Activated CD4-positive, alpha-beta memory T cell treated with anti-CD3 and anti-CD28 coated beads, Interleukin-2, amount 10 ng/mL, durations not matched to agents 7 days and 5 days (primary cell): ENCODE measurements at regions not wholly inside any gene's neighbourhood (a gene's known extent, or its start where the extent isn't known, plus 50 kb on each side); places are given as distances from the start of the nearest gene placed in this dataset.

Experiments
- CTCF ChIA-PET: fragments of 350-600 bp; sonication (Branson Sonifier 250); formaldehyde crosslinking; loops from one replicate; lab custom pipeline; 2021; ENCODE audit warnings: antibody characterized with exemption, inconsistent platforms; lab: Charles Lee
- POLR2A ChIA-PET: fragments of 350-600 bp; sonication (Branson Sonifier 250); formaldehyde crosslinking; loops from one replicate; lab custom pipeline; 2021; ENCODE audit warnings: antibody characterized with exemption; lab: Charles Lee
- DNase-seq: peaks from one replicate; pipeline ENCODE4 v3.0.0-alpha.2; 2020
- H3K27ac Mint-ChIP-seq: one replicate; pipeline ENCODE4 v1.8.0; 2021; ENCODE audit warnings: mild to moderate bottlenecking, mixed read lengths
- H3K27me3 Mint-ChIP-seq: one replicate; pipeline ENCODE4 v1.8.0; 2021; ENCODE audit warnings: mixed read lengths
- H3K36me3 Mint-ChIP-seq: one replicate; pipeline ENCODE4 v1.8.0; 2021; ENCODE audit warnings: low read depth, mixed read lengths
- H3K4me1 Mint-ChIP-seq: one replicate; pipeline ENCODE4 v1.8.0; 2021; ENCODE audit warnings: mixed read lengths
- H3K4me3 Mint-ChIP-seq: one replicate; pipeline ENCODE4 v1.8.0; 2021; ENCODE audit warnings: mild to moderate bottlenecking, mixed read lengths
- H3K9me3 Mint-ChIP-seq: one replicate; pipeline ENCODE4 v1.8.0; 2021; ENCODE audit warnings: mixed read lengths

DNA sequence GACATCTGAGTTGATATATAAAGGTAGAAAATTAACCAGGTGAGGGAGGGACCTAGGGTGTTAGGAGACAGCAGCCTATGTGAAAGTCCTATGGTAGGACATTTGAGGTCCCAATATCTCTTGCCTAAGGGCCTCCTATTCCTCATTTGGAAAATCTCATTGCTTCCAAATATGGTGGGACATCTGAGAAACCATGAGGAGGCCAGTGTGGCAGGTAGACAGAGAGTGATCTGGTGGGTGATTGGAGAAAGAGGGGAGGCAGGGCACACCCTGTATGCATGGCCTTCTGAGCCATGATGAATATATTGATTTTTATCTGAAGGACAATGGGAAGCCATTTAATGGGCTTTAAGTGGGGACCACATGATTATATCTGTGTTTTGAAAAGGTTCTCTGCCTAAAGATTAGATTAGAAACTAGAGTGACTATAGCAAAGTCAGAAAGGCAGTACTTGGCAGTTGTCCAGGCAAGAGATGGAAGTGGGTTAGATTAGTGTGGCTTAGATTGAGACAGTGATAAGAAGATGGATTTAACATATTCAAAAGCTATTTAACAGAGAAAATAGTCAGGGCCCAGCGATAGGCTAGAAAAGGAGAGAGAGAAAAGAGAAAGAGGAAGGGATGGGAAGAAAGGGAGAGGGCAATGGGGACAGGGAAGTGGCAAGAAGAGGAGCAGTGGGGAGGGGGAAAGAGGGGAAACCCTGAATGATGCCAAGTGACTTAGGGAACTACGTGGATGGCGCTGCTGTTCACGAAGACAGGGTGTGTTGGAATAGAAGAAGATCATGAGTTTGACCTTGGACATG, 237.2 kb upstream of the SRRM4 start:
- no peaks in the 10 kb centered on the region for H3K4me1 Mint-ChIP-seq
- H3K27me3 Mint-ChIP-seq = no peaks in the 10 kb centered on the region
- no peak overlapping the region for H3K4me3 Mint-ChIP-seq
- H3K27ac Mint-ChIP-seq = no peak overlapping the region
- POLR2A ChIA-PET = no interaction called here
- CTCF ChIA-PET = no interaction called here
- H3K36me3 Mint-ChIP-seq = no peaks in the 10 kb centered on the region
- no peak for DNase-seq
- H3K9me3 Mint-ChIP-seq = peaks cover 4% of the 10 kb centered on the region

DNA sequence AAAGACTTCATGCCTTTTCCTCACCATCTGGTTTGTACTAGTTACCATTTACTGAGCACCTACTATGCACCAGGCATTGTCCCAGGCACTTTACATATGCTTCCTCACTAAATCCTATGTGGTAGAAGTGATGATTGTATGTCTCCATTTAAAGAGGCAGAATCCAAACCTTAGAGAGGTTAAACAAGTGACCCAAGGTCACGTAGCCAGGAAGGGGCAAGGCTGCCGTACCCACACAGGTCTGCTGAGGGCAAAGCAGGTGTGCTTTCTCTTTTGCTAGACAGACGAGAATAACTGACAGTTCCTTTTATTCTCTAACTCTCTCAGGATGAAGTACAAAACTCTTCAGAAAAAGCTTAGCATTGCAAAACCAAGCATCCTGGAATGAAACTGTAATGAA, 235.2 kb upstream of the SRRM4 start:
- ChIA-PET POLR2A (no interaction called here), CTCF (no interaction called here)
- Mint-ChIP-seq H3K9me3 (peaks cover 4% of the 10 kb centered on the region), H3K4me1 (no peaks in the 10 kb centered on the region), H3K4me3 (no peak overlapping the region), H3K36me3 (no peaks in the 10 kb centered on the region), H3K27ac (no peak overlapping the region), H3K27me3 (no peaks in the 10 kb centered on the region)
- DNase-seq = no peak

DNA sequence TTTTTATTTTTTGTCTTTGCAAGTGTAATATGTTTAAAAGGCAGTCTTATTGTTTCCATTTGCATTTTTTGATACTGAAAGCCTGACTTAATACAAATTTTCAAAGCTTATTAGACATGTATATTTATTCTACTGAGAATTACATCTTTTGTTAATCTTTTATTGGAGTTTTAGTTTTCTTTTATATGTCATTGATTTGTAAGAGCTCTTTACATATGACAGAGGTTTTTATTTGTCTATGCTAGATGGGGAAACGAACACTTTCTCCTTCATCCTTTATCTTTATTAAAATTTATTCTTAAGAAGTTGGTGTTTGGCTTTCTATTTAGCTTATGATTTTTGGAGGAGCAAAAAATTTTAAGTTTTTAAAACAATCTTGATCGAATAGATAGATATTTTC, 234.4 kb upstream of the SRRM4 start:
- POLR2A ChIA-PET = no interaction called here
- no peak overlapping the region for H3K4me3 Mint-ChIP-seq
- no peaks in the 10 kb centered on the region for H3K36me3 Mint-ChIP-seq
- peaks cover 4% of the 10 kb centered on the region for H3K9me3 Mint-ChIP-seq
- CTCF ChIA-PET = no interaction called here
- H3K27me3 Mint-ChIP-seq = no peaks in the 10 kb centered on the region
- H3K27ac Mint-ChIP-seq = no peak overlapping the region
- DNase-seq = no peak
- no peaks in the 10 kb centered on the region for H3K4me1 Mint-ChIP-seq

DNA sequence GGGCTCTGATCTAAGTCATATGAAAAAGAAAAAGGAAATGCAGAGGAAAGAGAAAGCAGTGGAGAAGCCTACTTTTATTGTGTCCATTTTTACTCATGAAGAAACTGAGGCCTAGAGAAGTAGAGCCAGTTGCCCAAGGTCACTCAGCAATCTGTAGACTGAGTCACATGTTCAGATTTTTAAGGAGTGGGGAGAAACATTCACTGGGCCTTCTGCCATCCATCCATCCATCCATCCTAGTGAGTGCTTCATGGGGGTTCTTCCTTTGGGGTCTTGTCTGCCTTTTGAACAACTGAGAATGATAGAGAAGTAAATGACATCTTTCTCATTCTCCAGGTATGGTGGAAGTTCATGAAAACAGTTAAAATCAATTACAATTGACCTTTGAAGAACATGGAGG, 233.6 kb upstream of the SRRM4 start:
- ChIA-PET POLR2A (no interaction called here), CTCF (no interaction called here)
- Mint-ChIP-seq H3K36me3 (no peaks in the 10 kb centered on the region), H3K27me3 (no peaks in the 10 kb centered on the region), H3K4me3 (no peak overlapping the region), H3K9me3 (peaks cover 4% of the 10 kb centered on the region), H3K4me1 (no peaks in the 10 kb centered on the region), H3K27ac (no peak overlapping the region)
- DNase-seq = no peak

DNA sequence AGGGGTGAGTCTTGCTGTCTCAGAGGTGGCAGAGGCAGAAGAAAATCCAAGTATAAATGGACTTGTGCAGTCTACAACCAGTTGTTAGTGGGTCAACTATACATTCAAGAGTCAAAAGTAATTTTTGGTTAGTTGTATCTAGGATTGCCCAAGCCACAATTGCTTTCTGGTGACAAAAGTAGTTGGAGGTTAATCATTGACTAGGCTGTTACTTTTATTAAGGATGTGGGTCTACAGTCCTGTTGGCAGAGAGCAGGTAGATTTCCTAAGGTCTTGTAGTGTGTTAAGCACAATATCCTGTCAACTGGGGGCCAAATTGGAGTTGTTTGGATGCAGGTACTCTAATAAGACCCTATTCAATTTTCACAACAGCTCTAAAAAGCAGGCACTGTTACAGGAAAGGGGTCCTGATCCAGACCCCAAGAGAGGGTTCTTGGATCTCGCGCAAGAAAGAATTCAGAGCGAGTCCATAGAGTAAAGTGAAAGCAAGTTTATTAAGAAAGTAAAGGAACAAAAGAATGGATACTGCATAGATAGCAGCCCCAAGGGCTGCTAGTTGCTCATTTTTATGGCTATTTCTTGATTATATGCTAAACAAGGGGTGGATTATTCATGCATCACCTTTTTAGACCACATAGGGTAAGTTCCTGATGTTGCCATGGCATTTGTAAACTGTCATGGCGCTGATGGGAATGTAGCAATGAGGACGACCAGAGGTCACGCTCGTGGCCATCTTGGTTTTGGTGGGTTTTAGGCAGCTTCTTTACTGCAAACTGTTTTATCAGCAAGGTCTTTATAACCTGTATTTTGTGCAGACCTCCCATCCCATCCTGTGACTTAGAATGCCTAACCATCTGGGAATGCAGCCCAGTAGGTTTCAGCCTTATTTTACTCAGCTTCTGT, 232.6 kb upstream of the SRRM4 start:
- ChIA-PET POLR2A (no interaction called here), CTCF (no interaction called here)
- DNase-seq = no peak
- Mint-ChIP-seq H3K36me3 (no peaks in the 10 kb centered on the region), H3K27me3 (no peaks in the 10 kb centered on the region), H3K9me3 (peaks cover 2% of the 10 kb centered on the region), H3K4me3 (no peak overlapping the region), H3K4me1 (no peaks in the 10 kb centered on the region), H3K27ac (no peak overlapping the region)

DNA sequence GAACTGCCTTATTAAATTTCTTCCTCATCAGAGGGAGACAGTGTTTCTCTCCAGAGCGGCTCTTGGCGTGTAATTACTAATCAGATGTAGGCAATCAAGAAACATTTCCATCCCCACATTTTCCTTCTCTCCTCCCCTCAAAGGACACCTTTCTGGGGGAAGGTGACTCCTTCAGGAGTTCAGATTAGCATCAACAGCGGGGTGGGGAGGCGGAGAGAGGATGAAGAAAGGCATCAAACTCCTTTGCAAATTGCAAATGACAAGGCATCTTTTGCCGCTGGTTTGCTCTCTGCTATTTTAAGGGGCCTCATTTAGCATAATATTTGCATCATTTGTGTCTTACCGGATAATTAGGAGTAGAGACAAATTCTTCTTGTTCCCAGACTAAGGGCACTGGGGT, 231.7 kb upstream of the SRRM4 start:
- ChIA-PET POLR2A (no interaction called here), CTCF (no interaction called here)
- no peaks in the 10 kb centered on the region for H3K27me3 Mint-ChIP-seq
- no peak for DNase-seq
- no peak overlapping the region for H3K4me3 Mint-ChIP-seq
- peaks cover 2% of the 10 kb centered on the region for H3K9me3 Mint-ChIP-seq
- H3K27ac Mint-ChIP-seq = no peak overlapping the region
- H3K4me1 Mint-ChIP-seq = no peaks in the 10 kb centered on the region
- no peaks in the 10 kb centered on the region for H3K36me3 Mint-ChIP-seq

DNA sequence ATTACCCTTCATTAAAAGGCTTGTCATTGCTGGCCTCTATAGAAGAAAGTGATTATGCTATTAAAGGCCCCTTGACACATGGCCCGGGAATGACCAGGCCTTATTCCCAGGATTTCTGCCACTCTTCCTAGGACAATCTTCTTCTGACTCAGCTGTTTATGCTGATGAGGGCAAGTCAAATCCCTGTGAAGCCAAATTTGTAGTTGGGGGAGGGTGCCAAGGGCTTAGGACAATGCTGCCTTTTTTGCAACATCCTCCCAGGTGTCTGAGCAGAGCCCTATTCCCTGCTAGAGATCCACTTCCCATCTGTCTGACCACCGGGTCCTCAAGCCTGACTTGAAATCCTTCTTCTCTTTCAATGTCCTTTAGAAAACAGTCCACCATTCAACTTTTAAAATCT, 230.7 kb upstream of the SRRM4 start:
- Mint-ChIP-seq H3K36me3 (no peaks in the 10 kb centered on the region), H3K4me3 (no peak overlapping the region), H3K27ac (no peak overlapping the region), H3K9me3 (peaks cover 3% of the 10 kb centered on the region), H3K4me1 (no peaks in the 10 kb centered on the region), H3K27me3 (no peaks in the 10 kb centered on the region)
- ChIA-PET POLR2A (no interaction called here), CTCF (interaction anchor here (0.6 kb wide), 1 partner anchor 684 kb away, joined by 6 read pairs; no protein-coding TSS in a partner anchor)
- no peak for DNase-seq

DNA sequence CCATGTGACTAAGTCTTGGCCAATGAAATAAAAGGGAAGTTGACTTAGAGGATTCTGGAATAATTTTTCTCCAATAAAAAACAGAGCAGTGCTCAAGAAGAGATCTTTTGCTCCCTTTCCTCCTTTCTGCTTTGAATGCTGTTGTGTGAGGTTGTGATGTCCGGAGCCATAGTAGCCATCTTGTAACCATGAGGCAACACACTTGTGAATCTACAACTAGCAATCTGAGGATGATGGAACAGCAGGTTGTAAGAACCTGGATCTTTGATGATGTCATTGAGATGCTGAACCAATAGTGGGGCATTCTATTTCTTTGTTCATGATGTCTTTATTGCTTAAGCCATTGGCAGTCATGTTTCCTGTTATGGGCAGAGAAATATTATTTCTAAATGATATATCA, 230.0 kb upstream of the SRRM4 start:
- CTCF ChIA-PET = no interaction called here
- no peaks in the 10 kb centered on the region for H3K4me1 Mint-ChIP-seq
- no peak for DNase-seq
- H3K9me3 Mint-ChIP-seq = peaks cover 5% of the 10 kb centered on the region
- H3K27me3 Mint-ChIP-seq = no peaks in the 10 kb centered on the region
- no peak overlapping the region for H3K27ac Mint-ChIP-seq
- no peak overlapping the region for H3K4me3 Mint-ChIP-seq
- POLR2A ChIA-PET = no interaction called here
- H3K36me3 Mint-ChIP-seq = no peaks in the 10 kb centered on the region

DNA sequence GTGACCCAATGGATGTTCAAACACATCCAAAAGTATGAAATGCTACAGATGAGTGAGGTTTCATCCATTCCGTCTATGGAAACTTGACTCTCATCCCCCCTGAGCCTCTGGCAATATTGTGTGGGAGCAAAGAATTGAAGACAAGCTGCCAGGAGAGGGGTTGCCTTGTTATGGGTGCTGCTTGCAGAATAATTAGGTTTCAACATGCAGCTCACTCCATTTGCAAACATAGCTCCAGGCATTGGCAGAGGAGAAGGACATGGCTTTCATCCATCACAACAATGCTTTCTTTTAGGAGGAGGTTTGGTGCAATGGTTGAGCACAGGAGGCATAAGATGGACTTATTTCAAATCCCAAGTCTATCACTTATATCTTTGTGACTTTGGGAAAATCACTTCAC, 220.7 kb upstream of the SRRM4 start:
- H3K9me3 Mint-ChIP-seq = peaks cover 5% of the 10 kb centered on the region
- no peaks in the 10 kb centered on the region for H3K36me3 Mint-ChIP-seq
- H3K4me1 Mint-ChIP-seq = no peaks in the 10 kb centered on the region
- POLR2A ChIA-PET = no interaction called here
- CTCF ChIA-PET = no interaction called here
- no peak overlapping the region for H3K27ac Mint-ChIP-seq
- H3K27me3 Mint-ChIP-seq = no peaks in the 10 kb centered on the region
- no peak for DNase-seq
- H3K4me3 Mint-ChIP-seq = no peak overlapping the region

DNA sequence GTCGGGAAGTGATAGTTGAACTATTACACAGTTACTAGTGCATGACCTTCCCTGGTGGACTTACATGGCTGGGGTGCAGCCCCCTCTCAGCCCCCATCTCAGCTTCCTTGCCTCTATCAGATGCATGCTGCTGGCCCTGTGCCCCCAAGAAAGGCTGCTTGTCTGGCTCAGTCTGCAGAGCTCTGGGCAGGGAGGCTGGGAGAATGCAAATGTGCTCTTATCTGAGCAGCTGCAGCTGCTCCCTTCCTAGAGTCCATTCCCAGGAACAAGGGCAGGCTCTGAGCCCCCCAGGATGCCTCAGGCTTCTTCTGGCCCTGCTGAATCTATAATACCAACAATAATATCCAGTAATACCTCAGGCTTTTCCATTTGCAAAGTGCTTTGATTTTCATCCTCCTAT, 218.1 kb upstream of the SRRM4 start:
- H3K9me3 Mint-ChIP-seq = no peaks in the 10 kb centered on the region
- H3K27me3 Mint-ChIP-seq = no peaks in the 10 kb centered on the region
- H3K36me3 Mint-ChIP-seq = no peaks in the 10 kb centered on the region
- H3K4me3 Mint-ChIP-seq = no peak overlapping the region
- no peaks in the 10 kb centered on the region for H3K4me1 Mint-ChIP-seq
- ChIA-PET POLR2A (no interaction called here), CTCF (no interaction called here)
- DNase-seq = no peak
- H3K27ac Mint-ChIP-seq = no peak overlapping the region

DNA sequence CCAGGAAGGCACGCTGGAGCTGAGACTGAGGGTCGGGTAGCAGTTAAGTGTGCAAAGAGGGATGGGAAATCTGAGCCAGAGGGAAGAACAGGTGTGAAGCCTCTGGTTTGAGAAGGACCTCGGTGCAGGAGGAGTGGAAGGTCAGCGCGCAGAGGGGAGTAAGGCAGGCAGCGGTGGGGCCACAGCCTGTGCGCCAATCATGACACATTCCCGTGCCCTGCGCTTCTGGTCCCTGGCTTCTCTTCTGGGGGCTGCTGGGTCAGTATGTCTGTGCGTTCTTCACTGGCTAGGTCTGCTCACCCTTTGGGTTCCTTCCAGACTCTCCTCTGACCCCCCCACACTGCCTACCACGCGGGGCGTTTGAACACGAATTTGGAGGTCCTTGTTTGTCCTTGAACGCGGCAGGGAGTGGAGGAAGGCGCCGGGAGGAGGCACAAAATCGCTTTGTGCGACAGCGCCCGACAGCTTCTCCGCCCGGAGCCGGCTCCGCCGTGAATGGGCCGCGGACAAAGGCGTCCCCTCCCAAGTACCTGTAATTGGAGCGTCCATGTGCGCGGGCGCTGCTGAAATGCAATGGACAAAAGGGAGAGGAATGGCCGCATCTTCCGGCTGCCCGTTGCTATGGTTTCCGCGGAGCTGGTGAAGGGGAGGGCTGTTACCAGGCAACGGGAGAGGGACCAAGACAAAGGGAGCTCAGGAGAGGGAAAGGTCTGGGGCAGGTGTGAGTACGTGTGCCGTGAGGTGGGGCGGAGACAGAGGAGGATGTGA, 207.2 kb upstream of the SRRM4 start:
- Mint-ChIP-seq H3K36me3 (no peaks in the 10 kb centered on the region), H3K4me3 (no peak overlapping the region), H3K27ac (no peak overlapping the region), H3K27me3 (peaks cover 2% of the 10 kb centered on the region), H3K4me1 (no peaks in the 10 kb centered on the region), H3K9me3 (peaks cover 5% of the 10 kb centered on the region)
- no peak for DNase-seq
- ChIA-PET POLR2A (no interaction called here), CTCF (no interaction called here)

DNA sequence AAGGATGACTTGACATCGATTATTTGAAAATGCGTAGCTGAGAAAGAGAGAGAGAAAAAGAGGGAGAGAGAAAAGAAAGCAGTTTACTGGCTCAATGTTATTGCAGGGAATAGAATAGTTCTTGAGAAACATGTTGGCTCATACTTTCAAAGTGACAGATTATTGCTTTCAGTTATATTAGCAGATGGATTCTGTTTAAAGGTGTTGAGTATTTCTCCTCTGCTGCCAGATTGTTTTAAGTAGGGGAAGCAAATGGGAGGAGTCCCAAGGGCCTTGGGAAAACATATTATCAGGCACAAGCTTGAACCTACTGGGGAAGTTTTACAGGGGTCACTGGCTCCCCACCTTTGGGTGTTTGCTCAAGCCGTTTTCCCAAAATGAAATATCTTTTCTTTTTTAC, 203.8 kb upstream of the SRRM4 start:
- Mint-ChIP-seq H3K4me1 (no peaks in the 10 kb centered on the region), H3K4me3 (no peak overlapping the region), H3K36me3 (no peaks in the 10 kb centered on the region), H3K27ac (no peak overlapping the region), H3K27me3 (peaks cover 2% of the 10 kb centered on the region), H3K9me3 (peaks cover 2% of the 10 kb centered on the region)
- ChIA-PET POLR2A (no interaction called here), CTCF (no interaction called here)
- no peak for DNase-seq

DNA sequence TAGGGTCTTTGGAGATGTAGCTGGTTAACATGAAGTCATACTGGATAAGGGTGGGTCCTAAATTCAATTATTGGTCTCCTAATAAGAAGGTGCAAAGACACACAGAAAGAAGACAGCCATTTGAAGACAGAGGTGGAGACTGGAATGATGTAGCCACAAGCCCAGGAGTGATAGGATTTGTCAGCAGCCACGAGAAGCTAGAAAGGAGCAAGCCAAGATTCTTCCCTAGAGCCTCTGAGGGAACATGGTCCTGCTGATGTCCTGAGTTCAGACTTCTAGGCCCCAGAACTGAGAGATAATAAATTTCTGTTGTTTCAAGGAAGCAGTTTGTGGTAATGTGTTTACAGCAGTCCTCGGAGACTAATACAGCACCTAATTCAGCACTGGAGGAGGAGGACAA, 203.3 kb upstream of the SRRM4 start:
- H3K4me1 Mint-ChIP-seq = no peaks in the 10 kb centered on the region
- no peak overlapping the region for H3K27ac Mint-ChIP-seq
- H3K36me3 Mint-ChIP-seq = no peaks in the 10 kb centered on the region
- CTCF ChIA-PET = no interaction called here
- POLR2A ChIA-PET = no interaction called here
- H3K27me3 Mint-ChIP-seq = peaks cover 2% of the 10 kb centered on the region
- no peak overlapping the region for H3K4me3 Mint-ChIP-seq
- no peak for DNase-seq
- H3K9me3 Mint-ChIP-seq = peaks cover 2% of the 10 kb centered on the region
